Kidney glomerular epithelial cell (primary cell): ENCODE measurements at regions not wholly inside any gene's neighbourhood (a gene's known extent, or its start where the extent isn't known, plus 50 kb on each side); places are given as distances from the start of the nearest gene placed in this dataset.
A peak's percentile ranks its signal among the peaks of the same experiment; 100 is the strongest.

ENCODE experiments used
- DNase-seq: peaks from one replicate; lab custom pipeline; 2025; lab: John Stamatoyannopoulos, UW

- DNase-seq, result no peak
These were observed 1329.5 kb upstream of the CDH8 start for GRCh38 chr16:63365649-63366304.

GRCh38 chr16:63363738-63364137, 1327.5 kb upstream of the CDH8 start:
- DNase-seq, result no peak

- peak; percentile 53 for DNase-seq
These were observed 1324.9 kb upstream of the CDH8 start for GRCh38 chr16:63361032-63361624.

GRCh38 chr16:63349961-63350360, 1313.7 kb upstream of the CDH8 start:
- no peak for DNase-seq

- no peak for DNase-seq
These were observed 1309.8 kb upstream of the CDH8 start for GRCh38 chr16:63346000-63346399.

GRCh38 chr16:63337264-63337663, 1301.0 kb upstream of the CDH8 start:
- no peak for DNase-seq

- no peak for DNase-seq
These were observed 1294.9 kb upstream of the CDH8 start for GRCh38 chr16:63331111-63331510.

- no peak for DNase-seq
These were observed 1290.6 kb upstream of the CDH8 start for GRCh38 chr16:63326736-63327339.

- DNase-seq, result no peak
These were observed 1287.8 kb upstream of the CDH8 start for GRCh38 chr16:63323722-63324705.

GRCh38 chr16:63323055-63323454, 1286.8 kb upstream of the CDH8 start:
- no peak for DNase-seq

- no peak for DNase-seq
These were observed 1279.0 kb upstream of the CDH8 start for GRCh38 chr16:63315229-63315628.

- no peak for DNase-seq
These were observed 1276.1 kb upstream of the CDH8 start for GRCh38 chr16:63312346-63312745.

GRCh38 chr16:63311313-63311712, 1275.1 kb upstream of the CDH8 start:
- DNase-seq, result no peak

- DNase-seq, result no peak
These were observed 1266.6 kb upstream of the CDH8 start for GRCh38 chr16:63302811-63303210.

- DNase-seq, result no peak
These were observed 1265.1 kb upstream of the CDH8 start for GRCh38 chr16:63301349-63301748.

- no peak for DNase-seq
These were observed 1262.8 kb upstream of the CDH8 start for GRCh38 chr16:63298993-63299392.

GRCh38 chr16:63292036-63292435, 1255.8 kb upstream of the CDH8 start:
- no peak for DNase-seq

GRCh38 chr16:63289834-63290460, 1253.7 kb upstream of the CDH8 start:
- DNase-seq, result peak; percentile 62

GRCh38 chr16:63287401-63287800, 1251.2 kb upstream of the CDH8 start:
- no peak for DNase-seq

- DNase-seq, result no peak
These were observed 1247.5 kb upstream of the CDH8 start for GRCh38 chr16:63283721-63284120.

GRCh38 chr16:63244631-63245030, 1208.4 kb upstream of the CDH8 start:
- no peak for DNase-seq

- no peak for DNase-seq
These were observed 1205.3 kb upstream of the CDH8 start for GRCh38 chr16:63241497-63242028.
